Ammon's horn (tissue), 1 donor: ENCODE measurements at regions not wholly inside any gene's neighbourhood (a gene's known extent, or its start where the extent isn't known, plus 50 kb on each side); places are given as distances from the start of the nearest gene placed in this dataset.

Experiments
- DNase-seq: peaks from one replicate; pipeline ENCODE4 v3.0.0-alpha.2; 2016; ENCODE audit warnings: low spot score

DNA sequence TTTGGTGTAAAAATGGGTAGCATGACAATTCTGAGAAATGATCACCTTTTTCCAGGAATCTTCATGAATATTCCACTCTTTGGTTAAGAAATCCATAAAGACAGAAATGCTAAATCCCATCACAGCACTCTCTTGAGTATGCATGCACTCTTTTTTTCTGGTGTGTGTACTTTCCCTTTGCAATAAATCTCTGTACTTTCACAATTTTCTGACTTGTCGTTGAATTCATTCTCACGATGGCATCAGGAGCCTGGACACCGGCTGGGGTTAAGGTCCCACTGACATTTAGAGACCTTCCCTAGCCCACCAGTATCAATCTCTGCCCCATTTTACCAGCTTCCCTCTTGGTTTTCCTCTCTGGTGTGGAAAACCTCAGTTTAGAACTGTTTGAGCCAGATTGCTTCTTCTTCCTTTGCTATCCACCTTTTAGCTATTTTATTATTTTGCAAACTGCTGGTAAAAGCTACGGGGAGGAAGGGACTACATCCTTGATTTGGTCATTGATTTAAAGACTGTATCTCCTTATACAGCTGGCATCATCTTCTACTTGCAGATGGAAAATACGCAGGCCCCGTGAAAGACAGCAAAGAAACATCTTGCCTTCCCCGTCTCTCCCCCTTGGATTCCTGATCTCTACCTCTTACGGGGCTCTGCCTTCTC, 59.9 kb upstream of the ZFR start:
- no peak for DNase-seq

GRCh38 chr5:32503261-32503660, 58.7 kb upstream of the ZFR start:
- DNase-seq, result no peak

- no peak for DNase-seq
Measured at GRCh38 chr5:32501071-32502002, 56.8 kb upstream of the ZFR start.

DNA sequence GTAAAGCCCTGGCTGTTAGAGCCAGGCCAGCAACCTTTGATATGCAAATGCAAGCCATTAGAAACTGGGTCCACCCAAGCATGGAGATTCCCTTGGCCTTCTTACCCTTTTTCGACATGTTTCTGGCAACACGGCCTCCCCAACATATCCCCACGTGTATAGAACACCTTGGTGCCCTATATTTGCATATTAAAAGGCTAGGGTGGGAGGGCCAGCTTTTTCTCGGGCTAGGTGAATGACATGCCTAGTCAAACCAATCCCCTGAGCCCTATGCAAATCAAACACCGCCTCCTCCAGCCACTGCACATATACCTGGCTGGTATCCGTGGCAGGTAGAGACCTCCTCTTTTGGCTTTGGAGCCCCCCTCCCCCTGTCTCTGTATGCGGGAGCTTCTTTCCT, 55.6 kb upstream of the ZFR start:
- DNase-seq, result no peak

- DNase-seq, result no peak
Measured at GRCh38 chr5:32499261-32499660, 54.7 kb upstream of the ZFR start.

- no peak for DNase-seq
Measured at GRCh38 chr5:32498484-32498883, 53.9 kb upstream of the ZFR start.

GRCh38 chr5:32496104-32496503, 51.6 kb upstream of the ZFR start:
- no peak for DNase-seq

DNA sequence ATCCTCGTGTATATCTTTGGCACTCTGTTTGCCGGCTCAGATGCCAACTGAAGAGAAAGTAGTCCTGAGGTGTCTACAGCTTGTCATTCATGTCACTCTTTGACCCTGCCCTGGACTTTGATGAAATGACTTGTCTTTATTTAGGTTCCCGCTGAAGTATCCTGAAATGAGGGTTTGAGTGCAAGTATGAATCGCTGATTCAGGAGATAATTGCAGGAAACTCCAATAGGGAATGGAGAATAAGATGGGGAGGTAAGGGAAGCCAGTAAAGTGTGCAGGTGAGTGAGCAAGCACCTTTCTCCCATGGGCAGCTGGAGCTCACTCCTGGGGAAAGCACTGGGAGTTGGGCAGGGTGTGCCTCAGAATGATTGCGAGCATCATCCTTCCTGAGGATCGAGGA, 50.3 kb upstream of the ZFR start:
- no peak for DNase-seq
